ENCODE measurements at regions not wholly inside any gene's neighbourhood (a gene's known extent, or its start where the extent isn't known, plus 50 kb on each side); places are given as distances from the start of the nearest gene placed in this dataset.

DNA sequence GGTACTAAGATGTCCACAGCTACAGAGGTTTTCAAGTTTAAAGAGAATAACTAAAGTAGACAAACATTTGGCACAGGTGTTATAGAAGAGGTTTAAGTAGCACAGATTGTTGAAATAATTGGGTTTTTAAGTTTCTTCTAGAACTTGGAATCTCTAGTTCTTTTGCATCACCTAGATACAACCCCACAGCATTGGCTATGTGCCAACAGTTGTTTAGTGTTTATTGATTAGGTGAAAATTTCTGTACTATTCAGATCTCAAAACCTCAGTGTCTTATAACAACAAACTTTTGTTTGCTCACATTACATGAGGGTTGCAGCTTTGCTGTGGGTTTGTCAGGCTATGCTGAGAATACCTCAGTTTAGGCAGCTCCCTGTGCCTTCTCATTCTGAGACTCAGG, 162.5 kb downstream of the TBX15 start:
- no peaks in the 10 kb centered on the region for H3K79me2 ChIP-seq (ENCODE audit: control insufficient read depth, low read length)
- no peak overlapping the region for H3K27ac ChIP-seq (ENCODE audit: low read depth, low read length)
- H3K27me3 ChIP-seq (ENCODE audit: control insufficient read depth, low read length), result no peaks in the 10 kb centered on the region
- H3K36me3 ChIP-seq (ENCODE audit: control insufficient read depth, low read length), result no peaks in the 10 kb centered on the region
- H4K20me1 ChIP-seq (ENCODE audit: control insufficient read depth, insufficient read depth, low read depth, low read length), result no peaks in the 10 kb centered on the region
- H3K9me3 ChIP-seq (ENCODE audit: control insufficient read depth, insufficient read depth, low read length), result no peaks in the 10 kb centered on the region
- no peak for TF ChIP-seq EZH2phosphoT487 (IDR thresholded peaks at IDR 0.05; ENCODE audit: borderline replicate concordance, low read length)
- TF ChIP-seq, protein P1, sequence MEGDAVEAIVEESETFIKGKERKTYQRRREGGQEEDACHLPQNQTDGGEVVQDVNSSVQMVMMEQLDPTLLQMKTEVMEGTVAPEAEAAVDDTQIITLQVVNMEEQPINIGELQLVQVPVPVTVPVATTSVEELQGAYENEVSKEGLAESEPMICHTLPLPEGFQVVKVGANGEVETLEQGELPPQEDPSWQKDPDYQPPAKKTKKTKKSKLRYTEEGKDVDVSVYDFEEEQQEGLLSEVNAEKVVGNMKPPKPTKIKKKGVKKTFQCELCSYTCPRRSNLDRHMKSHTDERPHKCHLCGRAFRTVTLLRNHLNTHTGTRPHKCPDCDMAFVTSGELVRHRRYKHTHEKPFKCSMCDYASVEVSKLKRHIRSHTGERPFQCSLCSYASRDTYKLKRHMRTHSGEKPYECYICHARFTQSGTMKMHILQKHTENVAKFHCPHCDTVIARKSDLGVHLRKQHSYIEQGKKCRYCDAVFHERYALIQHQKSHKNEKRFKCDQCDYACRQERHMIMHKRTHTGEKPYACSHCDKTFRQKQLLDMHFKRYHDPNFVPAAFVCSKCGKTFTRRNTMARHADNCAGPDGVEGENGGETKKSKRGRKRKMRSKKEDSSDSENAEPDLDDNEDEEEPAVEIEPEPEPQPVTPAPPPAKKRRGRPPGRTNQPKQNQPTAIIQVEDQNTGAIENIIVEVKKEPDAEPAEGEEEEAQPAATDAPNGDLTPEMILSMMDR (IDR thresholded peaks at IDR 0.05; ENCODE audit: low read depth, low read length, poor library complexity, severe bottlenecking), result no peak
- no peaks in the 10 kb centered on the region for H3K9me2 ChIP-seq (replicated peaks; ENCODE audit: control insufficient read depth, low read length)
- H3F3A ChIP-seq (ENCODE audit: control insufficient read depth, insufficient read depth), result no peaks in the 10 kb centered on the region
- no peaks in the 10 kb centered on the region for H3K4me1 ChIP-seq (ENCODE audit: control insufficient read depth, low read length)
- no peak overlapping the region for H3K4me2 ChIP-seq (ENCODE audit: low read length)
- H3K4me3 ChIP-seq (ENCODE audit: low read length), result no peak overlapping the region

DNA sequence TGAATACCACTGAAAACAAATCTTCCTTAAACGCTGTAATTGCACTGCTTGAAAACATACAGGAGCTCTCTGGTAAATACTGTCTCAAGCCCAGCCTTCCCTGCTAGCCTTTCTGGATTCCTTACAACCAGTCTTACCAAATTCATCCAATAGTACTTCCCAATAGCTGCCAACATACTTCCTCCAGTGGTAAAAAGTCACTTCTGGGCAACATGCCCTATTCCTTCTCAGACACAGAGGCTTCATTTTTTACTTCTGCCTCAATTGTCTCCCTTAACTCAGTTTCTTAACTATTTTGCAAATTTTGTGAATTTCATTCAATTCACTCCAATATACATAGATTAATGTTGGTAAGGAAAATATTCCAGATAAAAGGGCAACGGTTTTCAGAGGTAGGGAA, 166.3 kb downstream of the TBX15 start:
- Histone ChIP-seq H3K79me2 (ENCODE audit: control insufficient read depth, low read length) (no peaks in the 10 kb centered on the region), H3K4me3 (ENCODE audit: low read length) (no peak overlapping the region), H3K9me2 (replicated peaks; ENCODE audit: control insufficient read depth, low read length) (no peaks in the 10 kb centered on the region), H3K4me1 (ENCODE audit: control insufficient read depth, low read length) (no peaks in the 10 kb centered on the region), H3K36me3 (ENCODE audit: control insufficient read depth, low read length) (no peaks in the 10 kb centered on the region), H3K27me3 (ENCODE audit: control insufficient read depth, low read length) (no peaks in the 10 kb centered on the region), H3K27ac (ENCODE audit: low read depth, low read length) (no peak overlapping the region), H3K4me2 (ENCODE audit: low read length) (no peak overlapping the region), H3K9me3 (ENCODE audit: control insufficient read depth, insufficient read depth, low read length) (no peaks in the 10 kb centered on the region), H4K20me1 (ENCODE audit: control insufficient read depth, insufficient read depth, low read depth, low read length) (no peaks in the 10 kb centered on the region), H3F3A (ENCODE audit: control insufficient read depth, insufficient read depth) (no peaks in the 10 kb centered on the region)
- no peak for TF ChIP-seq EZH2phosphoT487 (IDR thresholded peaks at IDR 0.05; ENCODE audit: borderline replicate concordance, low read length)
- TF ChIP-seq, protein P1 (IDR thresholded peaks at IDR 0.05; ENCODE audit: low read depth, low read length, poor library complexity, severe bottlenecking), result no peak

DNA sequence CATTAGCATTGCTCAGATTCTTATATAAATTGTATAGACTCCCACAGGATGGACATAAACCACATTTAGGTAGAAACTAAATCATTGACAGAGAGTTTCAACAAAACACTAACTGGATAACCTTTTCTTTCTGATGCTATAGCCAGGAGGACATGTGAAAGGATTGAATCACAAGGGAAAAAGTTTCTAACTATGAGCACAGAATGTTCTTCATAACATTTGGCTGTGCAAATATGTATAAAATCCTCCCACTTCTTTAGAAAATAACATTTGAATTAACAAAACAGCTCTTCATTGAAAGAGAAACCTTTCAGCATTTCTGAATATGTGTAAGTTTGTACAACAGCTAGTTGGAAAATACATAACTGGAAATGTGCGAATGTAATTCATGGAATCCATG, 167.3 kb downstream of the TBX15 start:
- Histone ChIP-seq H3K4me2 (ENCODE audit: low read length) (no peak overlapping the region), H3K9me3 (ENCODE audit: control insufficient read depth, insufficient read depth, low read length) (no peaks in the 10 kb centered on the region), H3K4me1 (ENCODE audit: control insufficient read depth, low read length) (no peaks in the 10 kb centered on the region), H3K4me3 (ENCODE audit: low read length) (no peak overlapping the region), H3K79me2 (ENCODE audit: control insufficient read depth, low read length) (no peaks in the 10 kb centered on the region), H3K27ac (ENCODE audit: low read depth, low read length) (no peak overlapping the region), H3K9me2 (replicated peaks; ENCODE audit: control insufficient read depth, low read length) (no peaks in the 10 kb centered on the region), H4K20me1 (ENCODE audit: control insufficient read depth, insufficient read depth, low read depth, low read length) (no peaks in the 10 kb centered on the region), H3K27me3 (ENCODE audit: control insufficient read depth, low read length) (no peaks in the 10 kb centered on the region), H3K36me3 (ENCODE audit: control insufficient read depth, low read length) (no peaks in the 10 kb centered on the region), H3F3A (ENCODE audit: control insufficient read depth, insufficient read depth) (no peaks in the 10 kb centered on the region)
- no peak for TF ChIP-seq EZH2phosphoT487 (IDR thresholded peaks at IDR 0.05; ENCODE audit: borderline replicate concordance, low read length)
- TF ChIP-seq, protein P1 (IDR thresholded peaks at IDR 0.05; ENCODE audit: low read depth, low read length, poor library complexity, severe bottlenecking), result no peak

DNA sequence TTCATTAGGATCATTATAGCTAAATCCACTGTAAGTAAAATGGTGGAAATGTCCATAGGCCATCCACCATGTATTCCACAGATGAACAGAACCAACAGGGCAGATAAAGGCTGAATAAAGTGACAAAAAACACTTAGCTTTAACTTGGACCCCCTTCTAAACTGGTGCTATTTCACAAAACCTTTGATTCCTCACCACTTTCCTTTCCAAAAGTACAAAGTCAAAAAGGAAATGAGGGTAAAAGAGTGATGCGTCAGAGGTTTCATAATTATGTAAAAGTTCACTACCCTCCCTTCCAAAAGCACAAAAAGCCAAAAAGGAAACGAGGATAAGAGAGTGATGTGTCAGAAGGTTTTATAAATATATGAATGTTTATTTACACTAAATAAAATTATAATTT, 172.2 kb downstream of the TBX15 start:
- no peak overlapping the region for H3K4me2 ChIP-seq (ENCODE audit: low read length)
- H3K4me3 ChIP-seq (ENCODE audit: low read length), result no peak overlapping the region
- no peaks in the 10 kb centered on the region for H3F3A ChIP-seq (ENCODE audit: control insufficient read depth, insufficient read depth)
- TF ChIP-seq EZH2phosphoT487 (IDR thresholded peaks at IDR 0.05; ENCODE audit: borderline replicate concordance, low read length), result no peak
- TF ChIP-seq, protein P1 (IDR thresholded peaks at IDR 0.05; ENCODE audit: low read depth, low read length, poor library complexity, severe bottlenecking), result no peak
- no peaks in the 10 kb centered on the region for H3K27me3 ChIP-seq (ENCODE audit: control insufficient read depth, low read length)
- no peaks in the 10 kb centered on the region for H3K9me3 ChIP-seq (ENCODE audit: control insufficient read depth, insufficient read depth, low read length)
- no peaks in the 10 kb centered on the region for H3K9me2 ChIP-seq (replicated peaks; ENCODE audit: control insufficient read depth, low read length)
- no peaks in the 10 kb centered on the region for H4K20me1 ChIP-seq (ENCODE audit: control insufficient read depth, insufficient read depth, low read depth, low read length)
- H3K79me2 ChIP-seq (ENCODE audit: control insufficient read depth, low read length), result no peaks in the 10 kb centered on the region
- no peak overlapping the region for H3K27ac ChIP-seq (ENCODE audit: low read depth, low read length)
- H3K36me3 ChIP-seq (ENCODE audit: control insufficient read depth, low read length), result no peaks in the 10 kb centered on the region
- no peaks in the 10 kb centered on the region for H3K4me1 ChIP-seq (ENCODE audit: control insufficient read depth, low read length)
